H1 (cell line): ENCODE measurements at regions not wholly inside any gene's neighbourhood (a gene's known extent, or its start where the extent isn't known, plus 50 kb on each side); places are given as distances from the start of the nearest gene placed in this dataset.

Experiments used
- CTCF ChIA-PET: fragments of 300-600 bp; sonication (Branson Sonifier 250); formaldehyde crosslinking; loops from one replicate; lab custom pipeline; 2021; ENCODE audit not compliant: partially characterized antibody; lab: Charles Lee
- POLR2A ChIA-PET: fragments of 300-600 bp; sonication (Branson Sonifier 250); formaldehyde crosslinking; loops from one replicate; lab custom pipeline; 2021; ENCODE audit warnings: inconsistent platforms; ENCODE audit not compliant: partially characterized antibody; lab: Charles Lee
- DNase-seq, 2 experiments: peaks; one replicate each; pipeline versions ENCODE4 v3.0.0 to v3.0.0-alpha.2; 2010 to 2022; ENCODE audit warnings: low spot score in 2 of 2, low read depth in 1 of 2, mixed read lengths in 1 of 2
- FAIRE-seq: peaks from 2 replicates; lab custom pipeline; 2011; peaks lifted over from hg19 to GRCh38; lab: Jason Lieb, UNC
- H2AFZ ChIP-seq: 2 replicates; pipeline ENCODE4 v1.8.1; 2012; ENCODE audit warnings: low read length, inconsistent platforms
- H2AK5ac ChIP-seq: 2 replicates; pipeline ENCODE4 v1.6.1; 2013; ENCODE audit warnings: low read depth, low read length
- H2BK120ac ChIP-seq: replicated peaks from 2 replicates; pipeline ENCODE3; 2013; ENCODE audit warnings: low read depth, low read length, inconsistent platforms
- H2BK12ac ChIP-seq: 2 replicates; pipeline ENCODE4 v1.6.1; 2013; ENCODE audit warnings: low read depth, low read length
- H2BK15ac ChIP-seq: 2 replicates; pipeline ENCODE4 v1.6.1; 2013; ENCODE audit warnings: low read length
- H2BK20ac ChIP-seq: 2 replicates; pipeline ENCODE4 v1.6.1; 2013; ENCODE audit warnings: low read length
- H2BK5ac ChIP-seq: 2 replicates; pipeline ENCODE4 v1.6.1; 2013; ENCODE audit warnings: low read depth, low read length
- H3K14ac ChIP-seq: 2 replicates; pipeline ENCODE4 v1.6.1; 2013; ENCODE audit warnings: inconsistent platforms; ENCODE audit not compliant: insufficient read length
- H3K18ac ChIP-seq: 2 replicates; pipeline ENCODE4 v1.6.1; 2013; ENCODE audit warnings: low read length; ENCODE audit errors: extremely low read depth
- H3K23ac ChIP-seq: 2 replicates; pipeline ENCODE4 v1.6.1; 2013; ENCODE audit warnings: inconsistent platforms; ENCODE audit not compliant: insufficient read length
- H3K23me2 ChIP-seq: 2 replicates; pipeline ENCODE4 v1.6.1; 2013; ENCODE audit warnings: low read depth, low read length
- H3K27ac ChIP-seq: 2 replicates; pipeline ENCODE4 v1.6.1; 2011; ENCODE audit warnings: low read depth, low read length, inconsistent platforms
- H3K27me3 ChIP-seq, 4 experiments: replicated peaks in 1 of 4; 1 replicate in 1 of 4; 2 replicates in 3 of 4; pipeline versions ENCODE4 v1.6.1 to v1.8.1; 2011 to 2013; ENCODE audit warnings: low read length in 3 of 4, mild to moderate bottlenecking in 3 of 4, inconsistent platforms in 2 of 4, mixed read lengths in 2 of 4, moderate library complexity in 1 of 4; ENCODE audit not compliant: control insufficient read depth in 3 of 4, insufficient read depth in 3 of 4; ENCODE audit errors: extremely low read depth in 1 of 4
- H3K36me3 ChIP-seq, 4 experiments: 2 replicates each; pipeline versions ENCODE4 v1.6.1 to v1.8.1; 2011 to 2013; ENCODE audit warnings: mild to moderate bottlenecking in 4 of 4, low read length in 3 of 4, moderate library complexity in 2 of 4, control low read depth in 1 of 4, inconsistent platforms in 1 of 4; ENCODE audit not compliant: insufficient read depth in 4 of 4, control insufficient read depth in 2 of 4
- H3K4ac ChIP-seq: replicated peaks from 2 replicates; pipeline ENCODE3; 2013; ENCODE audit warnings: low read length, low read depth, mixed read lengths, inconsistent platforms; ENCODE audit not compliant: insufficient read length
- H3K4me1 ChIP-seq, 4 experiments: replicated peaks in 1 of 4; 1 replicate in 1 of 4; 2 replicates in 3 of 4; pipeline versions ENCODE4 v1.6.1 to v1.8.1; 2011 to 2013; ENCODE audit warnings: low read length in 3 of 4, inconsistent platforms in 2 of 4, mixed read lengths in 1 of 4; ENCODE audit not compliant: insufficient read depth in 4 of 4, control insufficient read depth in 3 of 4
- H3K4me2 ChIP-seq, 2 experiments: 2 replicates each; pipeline versions ENCODE4 v1.6.1 to v1.8.1; 2011 to 2013; ENCODE audit warnings: low read depth in 2 of 2, low read length in 2 of 2, control low read depth in 1 of 2, inconsistent platforms in 1 of 2, mild to moderate bottlenecking in 1 of 2; ENCODE audit not compliant: insufficient read depth in 1 of 2
- H3K4me3 ChIP-seq, 4 experiments: fragments of 200-600, 300-600 bp in 1 of 4; sonication (generic), shearing (Covaris generic), sonication (Bioruptor Twin) in 1 of 4; 2 replicates each; pipeline versions ENCODE4 v1.5.1 to v1.8.1; 2011 to 2016; ENCODE audit warnings: low read length in 4 of 4, low read depth in 3 of 4, control low read depth in 2 of 4, inconsistent platforms in 2 of 4, mild to moderate bottlenecking in 2 of 4, mixed read lengths in 1 of 4, moderate library complexity in 1 of 4; ENCODE audit not compliant: insufficient read depth in 2 of 4; ENCODE audit errors: extremely low read depth in 1 of 4
- H3K56ac ChIP-seq: replicated peaks from 2 replicates; pipeline ENCODE3; 2013; ENCODE audit warnings: low read depth, mild to moderate bottlenecking, mixed read lengths, low read length, inconsistent platforms; ENCODE audit not compliant: insufficient read length
- H3K79me1 ChIP-seq: 2 replicates; pipeline ENCODE4 v1.6.1; 2013; ENCODE audit warnings: low read depth, low read length, control low read depth
- H3K79me2 ChIP-seq, 2 experiments: 2 replicates each; pipeline versions ENCODE4 v1.6.1 to v1.8.1; 2012 to 2013; ENCODE audit warnings: low read length in 2 of 2, mild to moderate bottlenecking in 2 of 2, inconsistent platforms in 1 of 2; ENCODE audit not compliant: insufficient read depth in 2 of 2, control insufficient read depth in 1 of 2
- H3K9ac ChIP-seq, 4 experiments: replicated peaks in 1 of 4; 1 replicate in 1 of 4; 2 replicates in 3 of 4; pipeline versions ENCODE4 v1.6.1 to v1.8.1; 2011 to 2013; ENCODE audit warnings: low read depth in 3 of 4, low read length in 3 of 4, control low read depth in 2 of 4, mild to moderate bottlenecking in 2 of 4, moderate library complexity in 2 of 4, inconsistent platforms in 1 of 4; ENCODE audit errors: extremely low read depth in 1 of 4
- H3K9me3 ChIP-seq, 2 experiments: 2 replicates each; pipeline versions ENCODE4 v1.6.1 to v1.8.1; 2012 to 2013; ENCODE audit warnings: mild to moderate bottlenecking in 2 of 2, moderate library complexity in 2 of 2, control low read depth in 1 of 2, inconsistent platforms in 1 of 2, low read depth in 1 of 2, low read length in 1 of 2, mixed read lengths in 1 of 2; ENCODE audit not compliant: insufficient read depth in 2 of 2
- H4K20me1 ChIP-seq, 2 experiments: replicated peaks in 1 of 2; 2 replicates each; pipeline versions ENCODE3 to v1.8.1; 2011 to 2013; ENCODE audit warnings: inconsistent platforms in 2 of 2, low read length in 2 of 2, mild to moderate bottlenecking in 1 of 2; ENCODE audit not compliant: insufficient read depth in 2 of 2, control insufficient read depth in 1 of 2
- H4K5ac ChIP-seq: 2 replicates; pipeline ENCODE4 v1.6.1; 2013; ENCODE audit warnings: low read length, low read depth, mixed read lengths, inconsistent platforms; ENCODE audit not compliant: insufficient read length
- H4K8ac ChIP-seq: 2 replicates; pipeline ENCODE4 v1.8.0; 2013; ENCODE audit warnings: mild to moderate bottlenecking, moderate library complexity, low read length, inconsistent platforms; ENCODE audit not compliant: insufficient read depth; ENCODE audit errors: extremely low read depth
- H4K91ac ChIP-seq: replicated peaks from 2 replicates; pipeline ENCODE3; 2013; ENCODE audit warnings: low read length, mixed read lengths, inconsistent platforms; ENCODE audit not compliant: insufficient read length
- BCL11A ChIP-seq, 2 experiments: IDR thresholded peaks; one replicate each; pipeline ENCODE4 v1.6.1; 2011; ENCODE audit warnings: low read depth in 2 of 2, low read length in 2 of 2, mild to moderate bottlenecking in 2 of 2
- CBX5 ChIP-seq: fragments of 300-800, 300-1000 bp; sonication (generic); IDR thresholded peaks from 2 replicates; pipeline ENCODE4 v1.7.1; 2016; ENCODE audit warnings: antibody characterized with exemption, low read length, low read depth
- EGR1 ChIP-seq: IDR thresholded peaks from 2 replicates; pipeline ENCODE4 v1.6.1; 2011; ENCODE audit warnings: low read depth, low read length, borderline replicate concordance
- EP300 ChIP-seq, 2 experiments: IDR thresholded peaks; 1 replicate in 1 of 2; 2 replicates in 1 of 2; pipeline ENCODE4 v1.6.1; 2011 to 2012; ENCODE audit warnings: low read depth in 2 of 2, low read length in 2 of 2, mild to moderate bottlenecking in 2 of 2, borderline replicate concordance in 1 of 2, inconsistent platforms in 1 of 2, moderate library complexity in 1 of 2
- JUND ChIP-seq: IDR thresholded peaks from 2 replicates; pipeline ENCODE4 v1.6.1; 2011; ENCODE audit warnings: mild to moderate bottlenecking, improper control_type of control experiment, low read length
- KDM4A ChIP-seq: IDR thresholded peaks from one replicate; pipeline ENCODE4 v1.7.1; 2012; ENCODE audit warnings: low read depth, mild to moderate bottlenecking, moderate library complexity, low read length, inconsistent platforms; ENCODE audit not compliant: severe bottlenecking
- POU5F1 ChIP-seq: IDR thresholded peaks from 2 replicates; pipeline ENCODE4 v1.6.1; 2011; ENCODE audit warnings: low read depth, mild to moderate bottlenecking, low read length, moderate library complexity
- RBBP5 ChIP-seq: IDR thresholded peaks from 2 replicates; pipeline ENCODE4 v1.7.1; 2012; ENCODE audit warnings: low read depth, mild to moderate bottlenecking, inconsistent platforms, low read length, moderate library complexity, borderline replicate concordance
- RNF2 ChIP-seq: fragments of 200-900, 300-1000 bp; sonication (generic); IDR thresholded peaks from 2 replicates; pipeline ENCODE4 v1.7.1; 2016; ENCODE audit warnings: borderline replicate concordance, low read depth, mild to moderate bottlenecking, antibody characterized with exemption, low read length; ENCODE audit not compliant: poor library complexity, severe bottlenecking; ENCODE audit errors: missing control alignments
- SAP30 ChIP-seq: fragments of 300-600 bp; sonication (generic); IDR thresholded peaks from 2 replicates; pipeline ENCODE4 v1.7.1; 2012; ENCODE audit warnings: low read length, moderate library complexity, mild to moderate bottlenecking, inconsistent platforms; ENCODE audit not compliant: insufficient read depth, insufficient replicate concordance
- SIRT6 ChIP-seq: IDR thresholded peaks from one replicate; pipeline ENCODE4 v1.7.1; 2012; ENCODE audit warnings: low read length, inconsistent platforms
- SP2 ChIP-seq: IDR thresholded peaks from 2 replicates; pipeline ENCODE4 v1.6.1; 2012; ENCODE audit warnings: mild to moderate bottlenecking, low read length, inconsistent platforms
- whole genome bisulfite sequencing, 2 experiments: shearing (Covaris generic) in 1 of 2; methylation state at CpG; one replicate each; pipeline versions ENCODE4 v1.1.6 to v1.1.7; 2013 to 2015; ENCODE audit warnings: low lambda C conversion rate in 2 of 2, mixed read lengths in 2 of 2, inconsistent platforms in 1 of 2, low coverage in 1 of 2, missing lambda C conversion rate in 1 of 2; ENCODE audit not compliant: insufficient replicate concordance in 2 of 2, insufficient coverage in 1 of 2, insufficient read length in 1 of 2; ENCODE audit errors: extremely low coverage in 1 of 2, missing lambda C conversion rate in 1 of 2; 5-methylcytosine and 5-hydroxymethylcytosine counted together
- TF ChIP-seq, protein P1 (sequence below): IDR thresholded peaks from 2 replicates; pipeline ENCODE4 v1.6.1; 2012; ENCODE audit warnings: inconsistent platforms

DNA sequence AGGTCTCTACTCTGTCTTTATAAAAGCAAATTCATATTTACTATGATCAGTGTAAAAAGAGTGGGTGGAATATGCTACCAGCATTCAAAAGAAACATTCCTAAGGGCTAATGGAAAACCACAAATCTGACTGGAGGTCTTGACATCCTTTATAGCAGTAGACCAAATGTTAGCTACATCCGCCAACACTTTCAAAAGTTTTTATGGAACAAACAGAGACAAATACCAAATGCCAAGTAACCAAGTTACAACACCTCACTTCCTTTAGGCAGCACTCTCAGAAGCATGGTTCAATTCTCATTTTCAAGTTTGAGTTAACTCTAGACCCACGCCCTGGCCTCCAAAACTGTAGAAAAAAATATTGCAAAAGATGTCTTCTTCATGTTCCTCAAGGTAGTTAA, 78.3 kb upstream of the SETBP1 start:
- Histone ChIP-seq H3K9ac (no peak overlapping the region), H3K79me1 (no peaks in the 10 kb centered on the region), H3K79me2 (no peaks in the 10 kb centered on the region), H3K9me3 (no peaks in the 10 kb centered on the region), H3K56ac (no peak overlapping the region), H3K18ac (no peak overlapping the region), H4K8ac (no peak overlapping the region), H2AFZ (no peak overlapping the region), H3K27ac (no peak overlapping the region), H2BK12ac (no peak overlapping the region), H4K91ac (no peak overlapping the region), H4K20me1 (no peaks in the 10 kb centered on the region), H4K5ac (no peak overlapping the region), H3K27me3 (no peaks in the 10 kb centered on the region), H3K23ac (no peak overlapping the region), H3K4me2 (no peak overlapping the region), H3K23me2 (no peaks in the 10 kb centered on the region), H3K36me3 (no peaks in the 10 kb centered on the region), H3K14ac (no peak overlapping the region), H2BK15ac (no peak overlapping the region), H2AK5ac (no peak overlapping the region), H2BK20ac (no peak overlapping the region), H3K4ac (no peak overlapping the region), H3K4me1 (peaks cover 0 to 3% (median 0%) of the 10 kb centered on the region in 4 experiments; a peak in 1 of 7 replicates), H3K4me3 (no peak overlapping the region), H2BK120ac (no peak overlapping the region), H2BK5ac (no peak overlapping the region)
- no peak for FAIRE-seq
- ChIA-PET CTCF (no interaction called here), POLR2A (no interaction called here)
- DNase-seq, result no peak
- WGBS, 2 experiments, result 93% methylated on average over 2 of the region's 2 CpGs; no CpG with 5 or more reads in 1 of the 2 experiments
- TF ChIP-seq RBBP5 (no peak), POU5F1 (no peak), SAP30 (no peak), EP300 (IDR thresholded peaks at IDR 0.05; ENCODE audit: borderline replicate concordance in 1 of 2, low read depth in 2 of 2, low read length in 2 of 2) (no peak), JUND (no peak), EGR1 (no peak), SIRT6 (no peak), KDM4A (no peak), CBX5 (no peak), BCL11A (IDR thresholded peaks at IDR 0.05; ENCODE audit: low read depth in 2 of 2, low read length in 2 of 2) (no peak), SP2 (no peak), RNF2 (no peak)
- TF ChIP-seq, protein P1, sequence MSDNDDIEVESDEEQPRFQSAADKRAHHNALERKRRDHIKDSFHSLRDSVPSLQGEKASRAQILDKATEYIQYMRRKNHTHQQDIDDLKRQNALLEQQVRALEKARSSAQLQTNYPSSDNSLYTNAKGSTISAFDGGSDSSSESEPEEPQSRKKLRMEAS, result no peak
